ENCODE measurements at regions not wholly inside any gene's neighbourhood (a gene's known extent, or its start where the extent isn't known, plus 50 kb on each side); places are given as distances from the start of the nearest gene placed in this dataset.

GRCh38 chr6:120468486-120468885 is 865.8 kb downstream of the TBC1D32 start:
- Histone ChIP-seq H3K4me3 (ENCODE audit: low read depth in 2 of 2, low read length in 2 of 2) (no peak overlapping the region), H3K27ac (ENCODE audit: low read length) (no peak overlapping the region), H3K36me3 (ENCODE audit: control insufficient read depth, insufficient read depth, low read length) (no peaks in the 10 kb centered on the region), H3K27me3 (ENCODE audit: control insufficient read depth, insufficient read depth, low read length) (no peaks in the 10 kb centered on the region), H3K9me3 (ENCODE audit: control insufficient read depth, insufficient read depth, low read depth, low read length) (0 out of 2 replicates have a peak, but pooled peaks cover 3% of the 10 kb centered on the region), H3K4me1 (ENCODE audit: control insufficient read depth, insufficient read depth, low read length) (no peaks in the 10 kb centered on the region)
- DNase-seq (ENCODE audit: low read depth, low spot score) (no peak), ATAC-seq (no peak)
- no TSS peak for BruUV-seq (replicated peaks)
- in situ Hi-C loops (cut with HindIII; ENCODE audit: low pct_unique_long_range_greater_than_20kb, low sequenced_read_pairs) (no loop called here), intact Hi-C loops (cut with micrococcal nuclease; ENCODE audit: unreplicated experiment) (no loop called here)
- TF ChIP-seq, protein P1, sequence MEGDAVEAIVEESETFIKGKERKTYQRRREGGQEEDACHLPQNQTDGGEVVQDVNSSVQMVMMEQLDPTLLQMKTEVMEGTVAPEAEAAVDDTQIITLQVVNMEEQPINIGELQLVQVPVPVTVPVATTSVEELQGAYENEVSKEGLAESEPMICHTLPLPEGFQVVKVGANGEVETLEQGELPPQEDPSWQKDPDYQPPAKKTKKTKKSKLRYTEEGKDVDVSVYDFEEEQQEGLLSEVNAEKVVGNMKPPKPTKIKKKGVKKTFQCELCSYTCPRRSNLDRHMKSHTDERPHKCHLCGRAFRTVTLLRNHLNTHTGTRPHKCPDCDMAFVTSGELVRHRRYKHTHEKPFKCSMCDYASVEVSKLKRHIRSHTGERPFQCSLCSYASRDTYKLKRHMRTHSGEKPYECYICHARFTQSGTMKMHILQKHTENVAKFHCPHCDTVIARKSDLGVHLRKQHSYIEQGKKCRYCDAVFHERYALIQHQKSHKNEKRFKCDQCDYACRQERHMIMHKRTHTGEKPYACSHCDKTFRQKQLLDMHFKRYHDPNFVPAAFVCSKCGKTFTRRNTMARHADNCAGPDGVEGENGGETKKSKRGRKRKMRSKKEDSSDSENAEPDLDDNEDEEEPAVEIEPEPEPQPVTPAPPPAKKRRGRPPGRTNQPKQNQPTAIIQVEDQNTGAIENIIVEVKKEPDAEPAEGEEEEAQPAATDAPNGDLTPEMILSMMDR (IDR thresholded peaks at IDR 0.05): no peak
- TF ChIP-seq SIN3A (IDR thresholded peaks at IDR 0.05; ENCODE audit: borderline replicate concordance, insufficient read depth, low read depth, low read length) (no peak), POLR2AphosphoS5 (IDR thresholded peaks at IDR 0.05; ENCODE audit: low read depth, low read length) (no peak), TCF7L2 (IDR thresholded peaks at IDR 0.05; ENCODE audit: low read depth, low read length) (no peak), REST (IDR thresholded peaks at IDR 0.05; ENCODE audit: insufficient read depth in 1 of 2, low read depth in 2 of 2, low read length in 1 of 2) (no peak)
- ChIA-PET CTCF (no interaction called here), POLR2A (no interaction called here)

DNA sequence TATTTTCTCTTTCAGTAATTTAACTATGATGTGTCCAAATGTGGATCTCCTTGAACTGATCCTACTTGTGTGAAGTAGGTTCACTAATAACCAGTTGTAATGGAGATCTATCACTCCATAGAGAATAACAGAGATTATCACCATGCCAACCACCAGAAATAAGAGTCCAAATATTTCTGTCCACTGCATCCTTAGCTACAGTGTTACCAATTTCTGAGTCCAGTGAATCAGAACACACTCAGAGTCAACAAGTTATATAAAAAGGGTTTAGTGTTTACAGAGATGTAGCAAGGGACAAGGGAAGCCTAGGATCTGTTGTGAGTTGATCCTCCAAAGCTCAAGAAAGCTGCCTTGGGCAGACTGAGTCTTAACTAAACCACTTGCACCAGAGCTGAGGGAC is 882.8 kb downstream of the TBC1D32 start:
- H3K4me1 ChIP-seq (ENCODE audit: control insufficient read depth, insufficient read depth, low read length): no peaks in the 10 kb centered on the region
- no peaks in the 10 kb centered on the region for H3K27me3 ChIP-seq (ENCODE audit: control insufficient read depth, insufficient read depth, low read length)
- no peaks in the 10 kb centered on the region for H3K9me3 ChIP-seq (ENCODE audit: control insufficient read depth, insufficient read depth, low read depth, low read length)
- ATAC-seq (no peak), DNase-seq (ENCODE audit: low read depth, low spot score) (no peak)
- no peak overlapping the region for H3K4me3 ChIP-seq (ENCODE audit: low read depth in 2 of 2, low read length in 2 of 2)
- H3K36me3 ChIP-seq (ENCODE audit: control insufficient read depth, insufficient read depth, low read length): no peaks in the 10 kb centered on the region
- no peak for TF ChIP-seq REST (IDR thresholded peaks at IDR 0.05; ENCODE audit: insufficient read depth in 1 of 2, low read depth in 2 of 2, low read length in 1 of 2)
- BruUV-seq (replicated peaks): no TSS peak
- in situ Hi-C loops (cut with HindIII; ENCODE audit: low pct_unique_long_range_greater_than_20kb, low sequenced_read_pairs): no loop called here
- ChIA-PET CTCF (no interaction called here), POLR2A (no interaction called here)
- intact Hi-C loops (cut with micrococcal nuclease; ENCODE audit: unreplicated experiment): no loop called here
- no peak overlapping the region for H3K27ac ChIP-seq (ENCODE audit: low read length)
